ENCODE measurements at regions not wholly inside any gene's neighbourhood (a gene's known extent, or its start where the extent isn't known, plus 50 kb on each side); places are given as distances from the start of the nearest gene placed in this dataset.

GRCh38 chr4:120636120-120636630 is 286.4 kb downstream of the PRDM5 start:
- TF ChIP-seq POLR2AphosphoS5 (IDR thresholded peaks at IDR 0.05; ENCODE audit: borderline replicate concordance, low read depth, low read length) (no peak), FOXP2 (optimal IDR thresholded peaks at IDR 0.05; ENCODE audit: control extremely low read depth, extremely low read length, insufficient read depth) (no peak), EZH2 (IDR thresholded peaks at IDR 0.05) (no peak)
- H3K9ac ChIP-seq (ENCODE audit: insufficient read length): no peak overlapping the region

GRCh38 chr4:120633810-120634209 is 288.7 kb downstream of the PRDM5 start:
- no peak for TF ChIP-seq POLR2AphosphoS5 (IDR thresholded peaks at IDR 0.05; ENCODE audit: borderline replicate concordance, low read depth, low read length)
- no peaks in the 10 kb centered on the region for H3K9me3 ChIP-seq (ENCODE audit: low read depth, low read length)
- H3K9ac ChIP-seq (ENCODE audit: insufficient read length): no peak overlapping the region
- no peak overlapping the region for H3K27ac ChIP-seq
- no peak overlapping the region for H3K4me3 ChIP-seq
- H3K36me3 ChIP-seq (ENCODE audit: insufficient read depth, low read length): no peaks in the 10 kb centered on the region
- DNase-seq (ENCODE audit: low read depth, low spot score): no peak

More at GRCh38 chr4:120636120-120636630, 286.4 kb downstream of the PRDM5 start:
- Histone ChIP-seq H3K9me3 (ENCODE audit: low read depth, low read length) (no peaks in the 10 kb centered on the region), H3K36me3 (ENCODE audit: insufficient read depth, low read length) (no peaks in the 10 kb centered on the region), H3K4me3 (no peak overlapping the region), H3K27ac (no peak overlapping the region)
- no peak for DNase-seq (ENCODE audit: low read depth, low spot score)

- Histone ChIP-seq H3K4me3 (no peak overlapping the region), H3K27ac (no peak overlapping the region), H3K36me3 (ENCODE audit: insufficient read depth, low read length) (no peaks in the 10 kb centered on the region), H3K9me3 (ENCODE audit: low read depth, low read length) (no peaks in the 10 kb centered on the region), H3K9ac (ENCODE audit: insufficient read length) (no peak overlapping the region)
- no peak for DNase-seq (ENCODE audit: low read depth, low spot score)
- no peak for TF ChIP-seq FOXP2 (optimal IDR thresholded peaks at IDR 0.05; ENCODE audit: control extremely low read depth, extremely low read length, insufficient read depth)
- no peak for TF ChIP-seq POLR2AphosphoS5 (IDR thresholded peaks at IDR 0.05; ENCODE audit: borderline replicate concordance, low read depth, low read length)
- no peak for TF ChIP-seq EZH2 (IDR thresholded peaks at IDR 0.05)
Observed at GRCh38 chr4:120630427-120630826, 292.1 kb downstream of the PRDM5 start.

GRCh38 chr4:120629546-120630108 is 292.9 kb downstream of the PRDM5 start:
- no peak for DNase-seq (ENCODE audit: low read depth, low spot score)
- TF ChIP-seq POLR2AphosphoS5 (IDR thresholded peaks at IDR 0.05; ENCODE audit: borderline replicate concordance, low read depth, low read length) (no peak), EZH2 (IDR thresholded peaks at IDR 0.05) (no peak)
- no peak overlapping the region for H3K27ac ChIP-seq
- no peaks in the 10 kb centered on the region for H3K36me3 ChIP-seq (ENCODE audit: insufficient read depth, low read length)
- no peaks in the 10 kb centered on the region for H3K9me3 ChIP-seq (ENCODE audit: low read depth, low read length)
- H3K9ac ChIP-seq (ENCODE audit: insufficient read length): no peak overlapping the region
- H3K4me3 ChIP-seq: no peak overlapping the region

- H3K4me3 ChIP-seq: no peak overlapping the region
- no peak overlapping the region for H3K27ac ChIP-seq
- no peak for TF ChIP-seq EZH2 (IDR thresholded peaks at IDR 0.05)
- no peak for TF ChIP-seq FOXP2 (optimal IDR thresholded peaks at IDR 0.05; ENCODE audit: control extremely low read depth, extremely low read length, insufficient read depth)
- no peak for TF ChIP-seq POLR2AphosphoS5 (IDR thresholded peaks at IDR 0.05; ENCODE audit: borderline replicate concordance, low read depth, low read length)
- no peak for DNase-seq (ENCODE audit: low read depth, low spot score)
- no peaks in the 10 kb centered on the region for H3K36me3 ChIP-seq (ENCODE audit: insufficient read depth, low read length)
- H3K9me3 ChIP-seq (ENCODE audit: low read depth, low read length): no peaks in the 10 kb centered on the region
- H3K9ac ChIP-seq (ENCODE audit: insufficient read length): no peak overlapping the region
Observed at GRCh38 chr4:120622601-120623000, 299.9 kb downstream of the PRDM5 start.

GRCh38 chr4:120617171-120617570 is 305.4 kb downstream of the PRDM5 start:
- no peak overlapping the region for H3K27ac ChIP-seq
- TF ChIP-seq FOXP2 (optimal IDR thresholded peaks at IDR 0.05; ENCODE audit: control extremely low read depth, extremely low read length, insufficient read depth) (no peak), EZH2 (IDR thresholded peaks at IDR 0.05) (no peak), POLR2AphosphoS5 (IDR thresholded peaks at IDR 0.05; ENCODE audit: borderline replicate concordance, low read depth, low read length) (no peak)
- DNase-seq (ENCODE audit: low read depth, low spot score): no peak
- H3K36me3 ChIP-seq (ENCODE audit: insufficient read depth, low read length): no peaks in the 10 kb centered on the region
- no peak overlapping the region for H3K4me3 ChIP-seq
- no peaks in the 10 kb centered on the region for H3K9me3 ChIP-seq (ENCODE audit: low read depth, low read length)
- H3K9ac ChIP-seq (ENCODE audit: insufficient read length): no peak overlapping the region

GRCh38 chr4:120616041-120616440 is 306.5 kb downstream of the PRDM5 start:
- H3K27ac ChIP-seq: no peak overlapping the region
- H3K9ac ChIP-seq (ENCODE audit: insufficient read length): no peak overlapping the region
- no peak for DNase-seq (ENCODE audit: low read depth, low spot score)
- H3K36me3 ChIP-seq (ENCODE audit: insufficient read depth, low read length): no peaks in the 10 kb centered on the region
- H3K4me3 ChIP-seq: no peak overlapping the region
- TF ChIP-seq EZH2 (IDR thresholded peaks at IDR 0.05) (no peak), FOXP2 (optimal IDR thresholded peaks at IDR 0.05; ENCODE audit: control extremely low read depth, extremely low read length, insufficient read depth) (no peak), POLR2AphosphoS5 (IDR thresholded peaks at IDR 0.05; ENCODE audit: borderline replicate concordance, low read depth, low read length) (no peak)
- no peaks in the 10 kb centered on the region for H3K9me3 ChIP-seq (ENCODE audit: low read depth, low read length)

- H3K9ac ChIP-seq (ENCODE audit: insufficient read length): no peak overlapping the region
- no peaks in the 10 kb centered on the region for H3K9me3 ChIP-seq (ENCODE audit: low read depth, low read length)
- no peak overlapping the region for H3K4me3 ChIP-seq
- H3K27ac ChIP-seq: no peak overlapping the region
- no peak for DNase-seq (ENCODE audit: low read depth, low spot score)
- TF ChIP-seq EZH2 (IDR thresholded peaks at IDR 0.05) (no peak), FOXP2 (optimal IDR thresholded peaks at IDR 0.05; ENCODE audit: control extremely low read depth, extremely low read length, insufficient read depth) (no peak), POLR2AphosphoS5 (IDR thresholded peaks at IDR 0.05; ENCODE audit: borderline replicate concordance, low read depth, low read length) (no peak)
- H3K36me3 ChIP-seq (ENCODE audit: insufficient read depth, low read length): no peaks in the 10 kb centered on the region
Observed at GRCh38 chr4:120613778-120614177, 308.7 kb downstream of the PRDM5 start.

- Histone ChIP-seq H3K9ac (ENCODE audit: insufficient read length) (no peak overlapping the region), H3K4me3 (no peak overlapping the region), H3K27ac (no peak overlapping the region), H3K36me3 (ENCODE audit: insufficient read depth, low read length) (no peaks in the 10 kb centered on the region), H3K9me3 (ENCODE audit: low read depth, low read length) (no peaks in the 10 kb centered on the region)
- TF ChIP-seq POLR2AphosphoS5 (IDR thresholded peaks at IDR 0.05; ENCODE audit: borderline replicate concordance, low read depth, low read length) (no peak), FOXP2 (optimal IDR thresholded peaks at IDR 0.05; ENCODE audit: control extremely low read depth, extremely low read length, insufficient read depth) (no peak), EZH2 (IDR thresholded peaks at IDR 0.05) (no peak)
- DNase-seq (ENCODE audit: low read depth, low spot score): no peak
Observed at GRCh38 chr4:120611092-120611491, 311.4 kb downstream of the PRDM5 start.
